Vagina (tissue), 2 donors: ENCODE measurements at regions not wholly inside any gene's neighbourhood (a gene's known extent, or its start where the extent isn't known, plus 50 kb on each side); places are given as distances from the start of the nearest gene placed in this dataset.

Experiments
- DNase-seq, 2 donors: peaks; one replicate each; pipeline ENCODE4 v3.0.0-alpha.2; 2017; ENCODE audit errors: extremely low spot score in 2 of 2
- H3K27ac ChIP-seq: fragments of 200-600 bp; sonication (generic); one replicate; pipeline ENCODE4 v1.5.1; 2019
- H3K27me3 ChIP-seq: fragments of 200-600 bp; sonication (generic); one replicate; pipeline ENCODE4 v1.5.1; 2019
- H3K36me3 ChIP-seq, 2 donors: fragments of 200-600 bp; sonication (generic); one replicate each; pipeline ENCODE4 v1.5.1; 2017 to 2019
- H3K4me1 ChIP-seq: fragments of 200-600 bp; sonication (generic); one replicate; pipeline ENCODE4 v1.5.1; 2019
- H3K4me3 ChIP-seq, 2 donors: fragments of 200-600 bp; sonication (generic); 1 replicate in 1 of 2; 2 replicates in 1 of 2; pipeline ENCODE4 v1.5.1; 2016 to 2019
- H3K9me3 ChIP-seq: fragments of 200-600 bp; sonication (generic); one replicate; pipeline ENCODE4 v1.5.1; 2019
- POLR2A ChIP-seq, 2 donors: fragments of 450-650 bp; IDR thresholded peaks; one replicate each; pipeline ENCODE4 v1.6.1; 2017; ENCODE audit warnings: antibody characterized with exemption in 2 of 2, mild to moderate bottlenecking in 2 of 2, moderate library complexity in 2 of 2
- POLR2AphosphoS5 ChIP-seq, 2 donors: sonication (generic); formaldehyde crosslinking; IDR thresholded peaks; one replicate each; pipeline ENCODE4 v1.9.0; 2017; ENCODE audit warnings: antibody characterized with exemption in 2 of 2, mild to moderate bottlenecking in 2 of 2, low read depth in 1 of 2; ENCODE audit not compliant: insufficient read depth in 1 of 2
- intact Hi-C: fragments of 100-400 bp; cut with DNase I; formaldehyde crosslinking; loops from one replicate; pipeline ENCODE4 v1.15.1; 2023
- TF ChIP-seq, protein P1 (sequence below), 3 experiments: fragments of 450-650 bp in 2 of 3; fragments of 200-600 bp in 1 of 3; sonication (generic) in 1 of 3; IDR thresholded peaks; one replicate each; pipeline ENCODE4 v1.5.1; 2017 to 2019; ENCODE audit warnings: antibody characterized with exemption in 3 of 3, mild to moderate bottlenecking in 2 of 3, moderate library complexity in 2 of 3

DNA sequence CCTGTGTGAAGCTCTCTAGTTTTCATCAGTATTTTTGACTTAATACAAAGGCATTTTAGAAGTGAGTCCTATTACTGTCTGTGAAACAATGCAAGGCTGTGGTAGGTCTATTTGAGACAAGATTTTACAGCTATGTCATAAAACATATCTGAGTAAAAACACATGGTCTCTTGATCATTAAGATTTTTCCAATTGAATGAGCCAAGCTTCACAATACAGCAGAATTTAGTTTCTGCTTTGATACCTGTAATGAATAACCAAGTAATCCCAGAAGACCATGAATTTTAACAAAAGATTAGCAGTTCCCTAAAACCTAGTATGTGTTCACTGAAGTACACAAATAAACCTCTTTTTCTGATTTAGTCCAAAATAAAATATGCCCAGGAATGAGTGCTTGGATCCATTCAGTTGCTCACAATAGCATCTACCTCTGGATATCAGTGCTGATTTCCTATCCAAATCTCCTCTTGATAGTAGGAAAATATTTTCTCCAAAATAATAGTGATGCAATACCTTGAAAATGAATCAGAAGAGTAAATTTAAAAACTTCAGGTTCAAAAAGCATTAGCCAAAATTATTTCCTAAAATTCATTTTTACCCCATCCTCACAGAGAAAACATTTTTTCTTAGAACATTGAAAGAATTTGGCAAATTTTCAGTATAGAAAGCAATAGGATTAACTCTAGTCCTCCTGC lies 533.5 kb upstream of the SGCG start:
- Histone ChIP-seq H3K4me1 (no peaks in the 10 kb centered on the region), H3K36me3 (no peaks in the 10 kb centered on the region), H3K4me3 (no peak overlapping the region), H3K27me3 (no peaks in the 10 kb centered on the region), H3K27ac (no peak overlapping the region), H3K9me3 (no peaks in the 10 kb centered on the region)
- intact Hi-C loops, result no loop called here
- DNase-seq, result no peak
- TF ChIP-seq, protein P1, sequence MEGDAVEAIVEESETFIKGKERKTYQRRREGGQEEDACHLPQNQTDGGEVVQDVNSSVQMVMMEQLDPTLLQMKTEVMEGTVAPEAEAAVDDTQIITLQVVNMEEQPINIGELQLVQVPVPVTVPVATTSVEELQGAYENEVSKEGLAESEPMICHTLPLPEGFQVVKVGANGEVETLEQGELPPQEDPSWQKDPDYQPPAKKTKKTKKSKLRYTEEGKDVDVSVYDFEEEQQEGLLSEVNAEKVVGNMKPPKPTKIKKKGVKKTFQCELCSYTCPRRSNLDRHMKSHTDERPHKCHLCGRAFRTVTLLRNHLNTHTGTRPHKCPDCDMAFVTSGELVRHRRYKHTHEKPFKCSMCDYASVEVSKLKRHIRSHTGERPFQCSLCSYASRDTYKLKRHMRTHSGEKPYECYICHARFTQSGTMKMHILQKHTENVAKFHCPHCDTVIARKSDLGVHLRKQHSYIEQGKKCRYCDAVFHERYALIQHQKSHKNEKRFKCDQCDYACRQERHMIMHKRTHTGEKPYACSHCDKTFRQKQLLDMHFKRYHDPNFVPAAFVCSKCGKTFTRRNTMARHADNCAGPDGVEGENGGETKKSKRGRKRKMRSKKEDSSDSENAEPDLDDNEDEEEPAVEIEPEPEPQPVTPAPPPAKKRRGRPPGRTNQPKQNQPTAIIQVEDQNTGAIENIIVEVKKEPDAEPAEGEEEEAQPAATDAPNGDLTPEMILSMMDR (IDR thresholded peaks at IDR 0.05), result no peak
- no peak for TF ChIP-seq POLR2A (IDR thresholded peaks at IDR 0.05)
- no peak for TF ChIP-seq POLR2AphosphoS5 (IDR thresholded peaks at IDR 0.05; ENCODE audit: insufficient read depth in 1 of 2, low read depth in 1 of 2)

DNA sequence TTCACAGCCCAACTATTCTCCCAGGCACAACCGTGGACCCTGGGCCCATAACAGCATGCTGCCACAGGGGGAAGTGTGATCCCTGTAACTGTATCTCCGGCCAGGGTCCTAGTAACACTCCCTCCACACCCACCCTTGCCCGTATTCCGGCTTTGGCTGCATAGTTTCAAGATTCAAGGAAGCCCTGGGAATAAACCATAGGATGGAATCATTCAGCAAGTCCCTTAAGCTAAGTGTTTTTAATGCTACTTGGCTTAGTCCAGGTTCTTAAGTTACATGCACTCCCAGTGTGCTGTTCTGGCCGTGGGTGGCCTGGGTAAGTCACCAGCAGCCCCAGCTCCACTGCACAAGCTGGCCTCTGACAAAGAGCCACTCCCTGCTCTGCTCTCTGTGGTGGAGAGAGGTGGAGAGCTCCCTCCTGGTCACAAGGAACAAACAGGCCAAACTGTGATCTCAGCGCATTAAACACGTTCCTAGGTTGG lies 532.4 kb upstream of the SGCG start:
- Histone ChIP-seq H3K27me3 (no peaks in the 10 kb centered on the region), H3K27ac (no peak overlapping the region), H3K36me3 (no peaks in the 10 kb centered on the region), H3K4me1 (no peaks in the 10 kb centered on the region), H3K4me3 (no peak overlapping the region), H3K9me3 (no peaks in the 10 kb centered on the region)
- intact Hi-C loops, result no loop called here
- DNase-seq, result no peak
- TF ChIP-seq, protein P1 (IDR thresholded peaks at IDR 0.05), result no peak
- TF ChIP-seq POLR2A (IDR thresholded peaks at IDR 0.05), result no peak
- TF ChIP-seq POLR2AphosphoS5 (IDR thresholded peaks at IDR 0.05; ENCODE audit: insufficient read depth in 1 of 2, low read depth in 1 of 2), result no peak

DNA sequence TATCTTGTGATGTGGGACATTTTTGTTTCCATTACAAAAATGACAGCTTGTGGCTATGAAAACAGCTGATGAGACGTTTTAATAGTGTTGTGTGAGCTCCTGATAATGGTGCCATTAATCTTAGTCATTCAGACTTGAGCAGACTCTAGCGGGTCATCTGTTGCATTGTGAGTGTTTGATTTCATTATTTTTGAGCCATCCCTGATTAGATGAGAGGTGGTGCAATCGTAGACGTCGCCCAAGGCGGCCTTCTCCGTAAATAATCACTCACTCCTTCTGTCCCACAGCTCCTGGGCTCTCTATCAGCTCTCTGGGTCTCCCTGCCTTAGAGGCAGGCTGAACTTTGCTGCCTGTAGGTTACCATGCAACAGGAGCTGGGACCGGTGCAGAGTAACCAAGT lies 528.0 kb upstream of the SGCG start:
- H3K27ac ChIP-seq, result no peak overlapping the region
- H3K4me1 ChIP-seq, result no peaks in the 10 kb centered on the region
- H3K4me3 ChIP-seq, result no peak overlapping the region
- H3K27me3 ChIP-seq, result no peaks in the 10 kb centered on the region
- H3K36me3 ChIP-seq, result no peaks in the 10 kb centered on the region
- intact Hi-C loops, result no loop called here
- no peak for DNase-seq
- TF ChIP-seq POLR2A (IDR thresholded peaks at IDR 0.05), result no peak
- TF ChIP-seq, protein P1 (IDR thresholded peaks at IDR 0.05), result no peak
- TF ChIP-seq POLR2AphosphoS5 (IDR thresholded peaks at IDR 0.05; ENCODE audit: insufficient read depth in 1 of 2, low read depth in 1 of 2), result no peak
- H3K9me3 ChIP-seq, result no peaks in the 10 kb centered on the region

DNA sequence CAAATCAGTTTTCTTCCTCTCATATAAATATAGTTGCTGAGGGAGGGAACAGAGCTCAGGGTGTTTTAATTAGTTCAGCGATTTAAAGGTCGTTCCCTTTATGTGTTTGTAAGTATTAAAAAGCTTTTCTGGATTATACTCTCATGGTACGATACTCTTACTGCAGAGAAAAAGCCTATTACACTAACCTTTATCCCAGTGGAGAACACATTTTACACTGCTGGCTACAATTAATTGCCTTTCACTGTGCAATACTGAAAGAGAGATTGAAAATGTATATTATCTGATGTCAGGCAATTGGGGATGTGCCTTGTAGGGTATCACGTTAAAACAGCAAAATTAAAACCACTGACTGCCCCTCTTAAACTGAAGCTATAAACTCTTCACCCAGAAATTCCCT lies 526.9 kb upstream of the SGCG start:
- no peak overlapping the region for H3K4me3 ChIP-seq
- no peaks in the 10 kb centered on the region for H3K27me3 ChIP-seq
- H3K27ac ChIP-seq, result no peak overlapping the region
- TF ChIP-seq POLR2A (IDR thresholded peaks at IDR 0.05) (no peak), POLR2AphosphoS5 (IDR thresholded peaks at IDR 0.05; ENCODE audit: insufficient read depth in 1 of 2, low read depth in 1 of 2) (no peak)
- TF ChIP-seq, protein P1 (IDR thresholded peaks at IDR 0.05), result no peak
- H3K4me1 ChIP-seq, result no peaks in the 10 kb centered on the region
- no peaks in the 10 kb centered on the region for H3K36me3 ChIP-seq
- H3K9me3 ChIP-seq, result no peaks in the 10 kb centered on the region
- intact Hi-C loops, result no loop called here
- no peak for DNase-seq

DNA sequence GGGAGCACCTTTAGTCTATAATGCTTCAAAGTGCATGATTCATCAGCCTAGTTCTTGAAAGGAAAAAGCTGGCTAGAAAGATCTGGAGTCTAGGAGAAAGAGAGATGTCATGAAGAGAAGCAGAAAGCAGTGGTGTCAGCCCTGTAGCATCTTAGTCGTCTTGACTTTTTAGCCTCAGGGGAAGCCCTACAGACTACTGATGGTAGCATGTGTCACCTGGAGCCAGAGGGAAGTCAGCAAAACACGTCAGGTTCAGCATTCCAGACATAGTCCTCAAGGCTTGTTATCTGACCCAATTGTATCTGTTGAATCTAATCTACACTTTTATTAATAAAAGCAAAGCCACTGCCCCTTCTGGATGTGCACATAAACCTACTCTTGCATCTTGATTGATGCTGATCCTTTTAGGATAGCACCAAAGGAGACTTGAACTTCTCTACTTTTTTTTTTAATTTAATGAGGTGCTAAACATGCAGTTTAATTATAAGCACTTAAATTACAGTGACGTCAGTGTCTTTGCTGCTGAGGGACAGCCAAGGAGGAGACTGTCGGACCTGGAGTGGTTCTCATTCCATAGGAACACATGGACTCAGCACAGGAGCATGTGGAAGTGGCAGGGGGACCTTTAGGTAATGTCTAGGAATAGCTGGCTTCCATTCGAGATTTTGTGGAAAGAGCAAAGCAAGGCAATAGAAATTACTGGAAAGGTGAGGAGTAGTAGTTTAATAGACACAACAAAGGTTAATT lies 525.5 kb upstream of the SGCG start:
- TF ChIP-seq, protein P1 (IDR thresholded peaks at IDR 0.05), result no peak
- TF ChIP-seq POLR2A (IDR thresholded peaks at IDR 0.05) (no peak), POLR2AphosphoS5 (IDR thresholded peaks at IDR 0.05; ENCODE audit: insufficient read depth in 1 of 2, low read depth in 1 of 2) (no peak)
- intact Hi-C loops, result no loop called here
- Histone ChIP-seq H3K9me3 (no peaks in the 10 kb centered on the region), H3K36me3 (no peaks in the 10 kb centered on the region), H3K27ac (no peak overlapping the region), H3K4me3 (no peak overlapping the region), H3K27me3 (no peaks in the 10 kb centered on the region), H3K4me1 (no peaks in the 10 kb centered on the region)
- DNase-seq, result no peak
